Renal cortex interstitium (tissue), 11 donors: ENCODE measurements at regions not wholly inside any gene's neighbourhood (a gene's known extent, or its start where the extent isn't known, plus 50 kb on each side); places are given as distances from the start of the nearest gene placed in this dataset.
A peak's percentile ranks its signal among the peaks of the same experiment; 100 is the strongest.

ENCODE experiments used
- DNase-seq, 11 donors: peaks; one replicate each; pipeline ENCODE4 v3.0.0-alpha.2; 2013; ENCODE audit warnings: low read depth in 9 of 11, low spot score in 4 of 11; ENCODE audit errors: extremely low read depth in 1 of 11

- no peak for DNase-seq
Measured at GRCh38 chr20:40738976-40739375, 49.9 kb upstream of the MAFB start.

DNA sequence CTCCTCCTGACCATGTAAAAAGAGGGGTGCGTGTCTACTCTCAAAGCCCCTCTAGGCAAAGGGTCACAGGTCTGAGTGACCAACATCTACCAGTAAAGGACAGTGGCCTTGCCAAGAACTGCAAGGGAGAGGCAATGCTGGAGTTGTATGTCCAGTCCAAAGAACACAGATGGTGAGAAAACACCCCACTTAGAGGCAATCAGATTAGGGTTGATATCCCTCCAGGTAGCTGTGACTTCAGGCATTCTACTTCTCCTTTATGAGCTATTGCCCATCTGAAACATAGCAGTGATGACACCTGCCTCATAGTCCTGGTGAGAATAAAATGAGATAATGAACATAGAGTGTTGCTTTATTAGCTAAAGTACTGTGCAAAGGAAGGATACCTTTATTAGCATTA lies 50.8 kb upstream of the MAFB start:
- no peak for DNase-seq

- peak in 1 of 11 donors; percentile 5 for DNase-seq
Measured at GRCh38 chr20:40741507-40742106, 52.6 kb upstream of the MAFB start.

- no peak for DNase-seq
Measured at GRCh38 chr20:40743141-40743775, 54.2 kb upstream of the MAFB start.

- no peak for DNase-seq
Measured at GRCh38 chr20:40744072-40744817, 55.2 kb upstream of the MAFB start.

DNA sequence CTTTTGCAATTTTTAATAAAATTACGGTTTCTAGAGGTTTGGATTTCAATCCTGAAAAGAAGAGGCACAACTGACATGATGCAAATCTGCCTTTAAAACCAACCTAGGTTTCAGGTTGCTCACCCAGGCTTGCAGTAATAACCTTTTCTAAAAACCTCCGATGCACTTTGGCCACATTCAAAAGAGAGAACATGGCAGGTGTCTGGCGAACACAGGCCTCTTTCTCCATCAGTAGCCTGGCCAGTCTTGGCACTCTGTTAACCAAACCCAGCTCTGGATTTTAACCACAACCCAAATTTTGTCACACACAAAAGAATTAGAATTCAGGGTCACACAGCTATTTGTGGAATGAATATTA lies 55.8 kb upstream of the MAFB start:
- DNase-seq: no peak

DNA sequence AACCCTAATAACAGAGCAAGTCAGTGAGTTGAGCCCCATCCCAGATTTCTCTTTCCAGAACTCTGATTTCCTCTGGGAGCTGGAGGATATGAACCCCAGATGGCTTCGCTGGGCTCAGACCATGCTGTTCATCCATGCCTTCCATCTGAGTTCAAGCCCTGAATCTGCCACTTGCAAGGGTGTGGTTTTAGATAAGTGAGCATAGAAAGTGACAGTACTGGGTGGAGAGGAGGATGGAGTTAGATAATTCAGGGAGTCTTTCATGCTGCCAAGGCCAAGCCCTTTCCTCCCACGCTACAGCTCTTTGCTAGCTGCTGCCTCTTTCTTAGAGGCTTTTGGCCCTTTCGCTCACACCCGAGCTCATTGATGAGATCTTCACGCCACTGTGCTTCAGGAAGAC lies 57.2 kb upstream of the MAFB start:
- DNase-seq: no peak

DNA sequence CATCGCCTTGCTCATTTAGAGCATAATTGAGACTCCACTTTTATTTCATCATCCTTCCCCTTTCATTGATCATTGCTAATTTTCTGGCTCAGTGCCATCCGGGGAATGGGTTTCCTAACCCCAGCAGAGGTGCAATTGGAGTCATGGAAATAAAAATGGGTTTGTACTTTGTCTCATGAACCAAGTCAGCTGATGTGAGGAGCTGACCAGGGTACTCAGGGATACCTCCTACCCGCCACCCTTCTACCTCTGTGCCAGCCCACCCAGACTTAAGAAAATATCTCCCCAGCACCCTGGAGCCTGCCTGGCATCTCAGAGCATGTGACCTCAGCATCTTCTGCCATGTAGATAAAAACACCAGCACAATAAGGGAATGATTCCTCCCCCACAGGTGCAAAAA lies 59.1 kb upstream of the MAFB start:
- DNase-seq: no peak

DNA sequence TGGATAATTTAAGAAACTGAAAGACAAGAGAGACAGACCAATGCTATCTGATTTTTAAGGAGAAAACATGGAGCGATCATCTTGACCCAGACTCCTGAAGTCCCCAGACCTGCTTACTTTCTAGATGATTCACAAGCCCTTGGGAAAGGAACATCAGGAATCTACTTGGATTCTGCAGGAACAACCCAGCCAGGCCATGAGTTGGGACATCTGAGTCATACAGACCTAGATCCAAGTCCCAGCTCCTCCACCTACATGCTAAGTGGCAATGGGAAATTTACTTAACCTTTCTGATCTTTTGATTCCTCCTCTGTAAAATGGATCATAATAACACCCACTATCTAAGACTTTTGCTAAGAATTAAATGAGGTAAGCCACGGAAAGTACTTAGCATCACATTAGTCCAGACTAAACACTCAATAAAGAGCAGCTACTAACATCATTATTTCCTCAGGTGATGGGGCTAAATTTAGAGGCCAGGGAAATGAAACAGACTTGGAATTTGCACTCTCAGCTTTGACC lies 61.0 kb upstream of the MAFB start:
- no peak for DNase-seq

DNA sequence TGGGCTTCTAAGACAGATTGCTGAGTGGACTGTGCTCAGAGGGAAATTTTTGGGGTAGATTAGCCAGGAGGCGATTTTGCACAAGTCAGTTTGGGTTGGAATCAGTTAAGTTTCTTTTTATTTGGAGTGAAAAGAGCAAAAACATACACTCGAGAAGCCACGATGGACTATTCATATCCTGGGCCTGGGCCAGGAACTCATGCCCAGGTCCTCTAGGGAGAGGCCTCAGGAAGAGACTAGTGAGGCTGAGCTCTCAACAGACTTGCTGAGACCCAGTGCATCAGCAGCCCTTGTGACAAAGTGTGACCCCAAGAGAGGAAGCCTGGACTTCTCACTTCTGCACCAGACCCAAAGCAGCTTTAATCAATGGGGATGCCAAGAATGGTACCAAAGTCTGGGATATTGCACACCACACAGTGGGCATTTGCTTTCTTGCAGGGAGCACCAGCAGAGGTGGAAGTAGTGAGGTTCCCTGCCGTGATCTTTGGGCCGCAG lies 61.6 kb upstream of the MAFB start:
- DNase-seq: no peak

DNA sequence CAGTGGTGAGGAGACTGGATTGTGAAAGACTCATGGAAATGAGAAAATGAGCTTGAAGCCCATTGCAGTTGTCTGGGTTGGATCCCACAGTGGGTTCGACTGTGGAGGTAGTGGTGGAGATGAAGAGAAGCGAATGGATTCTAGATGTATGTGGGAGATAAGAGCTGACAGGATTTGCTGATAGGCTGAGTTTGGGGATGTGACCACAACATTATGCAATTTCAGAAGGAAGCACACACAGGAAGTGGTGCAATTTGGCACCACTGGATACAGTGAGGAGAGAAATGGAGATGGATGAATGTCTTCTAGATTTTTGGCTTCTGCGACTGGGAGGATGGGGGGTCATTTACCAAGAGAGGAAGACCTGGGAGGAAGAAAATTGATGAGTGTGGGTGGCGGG lies 64.4 kb upstream of the MAFB start:
- DNase-seq: no peak

- DNase-seq: peak in 7 of 11 donors; percentile 8 to 49 (median 28)
Measured at GRCh38 chr20:40754339-40754943, 65.4 kb upstream of the MAFB start.

GRCh38 chr20:40757087-40757486 lies 68.1 kb upstream of the MAFB start:
- no peak for DNase-seq

- DNase-seq: no peak
Measured at GRCh38 chr20:40758790-40759189, 69.8 kb upstream of the MAFB start.

DNA sequence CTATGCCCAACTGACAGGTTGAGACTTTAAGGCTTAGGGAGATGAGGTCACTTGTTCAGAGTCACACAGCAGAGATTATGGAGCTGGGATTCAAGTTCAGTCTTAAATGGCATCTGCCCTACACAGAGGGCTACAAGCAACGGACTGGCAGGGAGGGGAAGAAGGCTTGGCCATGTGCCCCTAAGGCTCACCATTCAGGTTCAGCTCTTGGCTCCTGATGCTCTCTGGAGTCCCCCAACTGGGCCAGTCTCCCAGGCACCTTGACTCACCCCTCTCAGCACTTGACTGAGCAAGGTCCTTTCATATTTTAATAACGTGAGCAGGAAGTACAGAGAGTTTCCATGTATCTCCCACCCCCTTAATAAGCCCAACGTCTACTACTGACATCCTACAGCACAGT lies 71.4 kb upstream of the MAFB start:
- DNase-seq: no peak

DNA sequence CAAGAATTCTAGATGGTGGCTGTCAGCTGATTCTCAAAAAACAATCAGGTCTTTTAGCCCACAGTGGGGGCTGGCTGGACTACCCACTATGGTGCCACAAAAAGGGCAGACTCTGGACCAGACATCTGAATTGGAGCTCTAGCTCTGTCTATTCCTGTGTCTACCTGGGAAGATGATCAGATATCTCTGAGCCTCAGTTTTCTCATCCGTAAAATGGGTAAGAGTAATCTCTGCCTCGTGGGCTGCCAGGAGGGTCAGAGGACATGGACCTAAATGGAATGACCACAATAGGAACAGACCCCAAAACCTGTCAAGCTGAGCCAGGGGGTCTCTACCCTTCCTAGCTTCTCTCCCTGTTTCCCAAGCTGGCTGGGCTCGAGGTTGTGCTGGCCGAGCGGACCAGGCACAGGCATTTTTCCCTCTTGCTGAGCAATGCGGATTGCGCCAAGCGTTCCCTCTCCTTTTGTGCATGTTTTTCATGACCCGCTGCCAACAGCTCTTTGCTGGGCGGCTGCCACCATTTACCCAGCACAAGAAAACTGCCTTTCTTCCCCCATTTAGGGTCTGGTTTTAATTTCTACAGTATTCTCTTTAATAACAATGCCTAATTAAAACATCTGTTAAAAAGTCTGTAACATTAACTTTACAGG lies 74.7 kb upstream of the MAFB start:
- no peak for DNase-seq

DNA sequence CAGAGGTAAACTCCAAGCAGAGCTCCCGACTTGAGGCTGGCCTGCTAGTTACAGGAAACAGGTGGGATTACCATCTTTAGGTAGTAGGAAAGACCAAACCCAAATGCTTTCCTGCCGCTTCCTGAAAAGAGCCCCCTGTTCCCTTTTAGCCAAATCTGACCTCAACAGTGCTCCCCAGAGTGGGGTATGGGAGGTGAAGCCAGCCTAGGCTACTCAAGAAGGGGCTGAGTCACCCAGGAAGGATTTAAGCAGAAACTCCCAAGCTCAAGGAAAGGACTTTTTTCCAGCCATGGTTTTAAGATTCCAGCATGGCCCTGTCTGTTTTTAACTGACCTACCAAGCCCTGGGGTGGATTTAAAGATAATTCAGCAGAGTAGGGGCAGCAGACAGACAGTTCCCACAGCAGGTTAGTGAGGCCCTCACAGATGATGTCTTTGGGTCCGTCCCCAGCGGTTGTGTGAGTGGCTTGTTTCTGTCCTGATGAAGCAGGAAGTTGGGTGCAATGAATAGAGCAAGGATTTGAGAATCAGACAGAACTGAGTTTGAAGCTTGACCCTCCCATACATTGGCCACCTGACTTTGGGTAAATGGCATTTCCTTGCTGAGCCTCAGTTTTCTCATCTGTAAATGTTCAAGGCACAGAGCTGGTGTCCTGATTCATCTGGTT lies 76.9 kb upstream of the MAFB start:
- DNase-seq: no peak

- no peak for DNase-seq
Measured at GRCh38 chr20:40766790-40767614, 78.0 kb upstream of the MAFB start.
